GM12872 (cell line): ENCODE measurements at regions not wholly inside any gene's neighbourhood (a gene's known extent, or its start where the extent isn't known, plus 50 kb on each side); places are given as distances from the start of the nearest gene placed in this dataset.

ENCODE experiments used
- CTCF ChIP-seq: IDR thresholded peaks from 3 replicates; pipeline ENCODE4 v1.5.1; 2011; ENCODE audit warnings: low read depth, mild to moderate bottlenecking, low read length, moderate library complexity; ENCODE audit not compliant: insufficient read depth

DNA sequence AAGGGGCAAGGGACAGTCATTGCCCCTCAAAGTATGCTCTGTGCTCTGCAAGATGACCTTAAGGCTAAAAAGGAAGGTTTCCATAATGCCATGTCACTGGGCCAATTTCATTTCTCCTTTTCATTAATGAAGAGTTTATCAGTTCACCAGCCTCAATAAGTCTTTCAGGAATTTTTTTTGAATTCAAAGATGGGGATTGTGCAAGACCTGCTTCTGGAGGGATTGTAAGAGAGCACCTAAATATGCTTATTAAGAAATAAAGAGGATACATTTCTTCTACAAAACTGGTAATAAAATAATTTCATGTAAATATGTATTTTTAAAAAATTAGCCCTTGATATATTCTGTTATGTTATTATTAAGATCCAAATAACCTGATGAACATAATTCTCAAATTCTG, 86.8 kb upstream of the RGS4 start:
- no peak for TF ChIP-seq CTCF

- TF ChIP-seq CTCF, result no peak
These were observed 91.1 kb upstream of the RGS4 start for GRCh38 chr1:162977944-162978568.

- no peak for TF ChIP-seq CTCF
These were observed 92.5 kb upstream of the RGS4 start for GRCh38 chr1:162976628-162977027.

DNA sequence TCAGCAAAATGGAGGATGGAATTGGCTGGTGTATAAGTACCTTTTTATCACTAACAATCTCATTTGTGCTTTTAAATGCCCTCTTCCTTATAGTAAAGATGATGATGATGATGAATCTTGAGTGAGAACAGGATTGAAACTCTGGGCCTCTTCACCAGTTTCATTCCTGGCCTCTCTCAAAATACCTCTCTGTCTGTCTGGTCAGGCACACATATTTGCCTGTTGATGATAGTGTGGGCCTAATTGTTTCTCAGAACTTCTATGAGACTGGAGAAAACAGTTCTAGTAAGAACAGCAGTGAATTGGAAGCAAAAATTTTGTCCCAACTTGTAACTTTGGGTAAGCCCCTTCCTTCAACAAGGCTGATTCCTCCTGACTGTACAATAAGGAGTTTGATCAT, 94.4 kb upstream of the RGS4 start:
- no peak for TF ChIP-seq CTCF

DNA sequence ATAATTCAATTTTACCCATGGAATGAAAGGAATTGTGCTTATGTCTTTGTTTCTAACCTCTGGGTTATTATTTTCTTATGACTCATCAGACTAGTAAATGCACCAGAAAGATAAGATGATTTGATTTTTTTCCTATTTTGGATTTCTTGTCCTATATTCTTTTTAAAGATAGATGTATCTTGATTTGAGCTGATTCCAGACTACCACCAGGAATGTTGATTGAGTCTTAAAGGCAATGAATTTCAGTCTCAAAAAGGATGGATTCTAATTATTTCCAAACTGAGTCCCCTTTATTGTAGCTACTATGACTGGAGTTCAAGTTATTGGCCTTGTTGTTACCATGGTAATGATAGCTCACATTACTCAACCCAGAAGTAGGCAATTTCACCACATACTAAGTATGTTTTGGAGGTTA, 95.8 kb upstream of the RGS4 start:
- TF ChIP-seq CTCF, result no peak

DNA sequence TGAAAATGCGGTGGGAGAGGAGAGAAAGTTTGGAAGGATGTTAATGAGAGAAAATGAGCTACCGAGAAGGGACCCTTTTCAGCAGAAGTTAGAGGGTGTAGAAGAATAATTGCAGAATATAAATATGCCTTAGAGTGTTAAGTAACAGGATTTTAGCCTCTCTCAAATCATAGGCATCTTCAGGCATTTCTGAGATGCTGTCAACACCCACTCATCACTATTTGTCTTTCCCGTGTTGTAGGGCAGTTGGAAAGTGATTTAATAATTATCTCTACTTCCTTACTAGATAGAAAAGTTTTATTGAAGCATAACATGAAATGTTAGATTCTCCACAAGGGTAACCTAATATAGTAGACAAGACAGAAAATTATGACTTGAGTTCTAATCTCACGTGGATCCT, 96.4 kb upstream of the RGS4 start:
- TF ChIP-seq CTCF, result no peak

DNA sequence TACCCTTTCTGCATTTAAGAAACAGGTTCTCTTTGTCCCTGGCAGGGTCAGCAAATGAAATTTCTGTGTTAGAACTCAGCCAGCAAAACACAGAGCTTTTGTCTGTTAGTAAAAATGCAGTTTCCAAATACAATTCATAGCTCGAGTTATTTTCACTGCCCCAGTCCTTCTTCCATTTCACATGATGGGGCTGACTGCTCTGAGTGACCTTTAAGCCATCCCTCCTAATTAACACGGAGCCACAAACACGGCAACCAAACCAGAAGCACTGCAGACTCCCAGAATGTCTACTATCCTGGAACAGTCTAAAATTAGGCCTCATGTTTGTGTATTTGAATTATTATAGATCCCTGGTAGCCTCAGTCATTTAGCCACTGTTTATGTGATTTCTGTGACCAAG, 99.1 kb upstream of the RGS4 start:
- TF ChIP-seq CTCF, result no peak
